Mammary epithelial cell (primary cell): ENCODE measurements at regions not wholly inside any gene's neighbourhood (a gene's known extent, or its start where the extent isn't known, plus 50 kb on each side); places are given as distances from the start of the nearest gene placed in this dataset.

Experiments
- CTCF ChIP-seq, 2 donors: IDR thresholded peaks in 1 of 2; conservative IDR thresholded peaks in 1 of 2; 2 replicates each; pipeline ENCODE4 v1.5.1; 2011 to 2012; ENCODE audit warnings: inconsistent platforms in 2 of 2, low read length in 2 of 2, mild to moderate bottlenecking in 2 of 2, control low read depth in 1 of 2, low read depth in 1 of 2; ENCODE audit not compliant: insufficient read depth in 1 of 2; ENCODE audit errors: extremely low read depth in 1 of 2
- EZH2 ChIP-seq: IDR thresholded peaks from 2 replicates; pipeline ENCODE4 v1.6.1; 2012; ENCODE audit warnings: low read length, inconsistent platforms, borderline replicate concordance

DNA sequence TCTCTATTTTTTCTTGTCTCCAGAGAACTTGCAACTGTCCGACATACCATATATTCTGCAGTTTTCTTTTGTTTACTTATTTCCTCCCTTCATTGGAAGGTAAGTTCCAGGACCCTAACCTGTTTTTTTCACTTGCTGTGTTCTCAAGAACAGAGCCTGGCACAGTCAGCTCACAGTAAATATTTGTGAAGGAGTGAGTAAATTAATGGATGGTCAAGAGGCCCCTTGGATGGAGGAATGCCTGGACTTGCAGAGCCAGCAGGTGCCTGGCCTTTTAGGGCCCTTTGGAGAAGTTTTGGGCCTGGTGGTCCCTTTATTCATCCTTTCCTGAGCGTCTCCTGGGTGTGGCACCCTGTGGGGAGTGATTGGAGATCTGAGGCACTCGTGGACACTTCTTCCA lies 182.1 kb upstream of the POU3F1 start:
- TF ChIP-seq CTCF (conservative IDR thresholded peaks at IDR 0.05 in 1 of 2, IDR thresholded peaks at IDR 0.05 in 1 of 2; ENCODE audit: extremely low read depth in 1 of 2, insufficient read depth in 1 of 2, low read depth in 1 of 2, low read length in 2 of 2) (no peak), EZH2 (no peak)
